H1 (cell line): ENCODE measurements at regions not wholly inside any gene's neighbourhood (a gene's known extent, or its start where the extent isn't known, plus 50 kb on each side); places are given as distances from the start of the nearest gene placed in this dataset.
"Not testable (repeated sequence)": the region's sequence is repeated elsewhere in the genome, so short reads cannot be mapped to it uniquely, and the experiment has no call there.

Experiments
- CBX8 ChIP-seq: fragments of 300-800, 300-1000 bp; sonication (generic); IDR thresholded peaks from 2 replicates; pipeline ENCODE4 v1.7.1; 2016; ENCODE audit warnings: low read depth, low read length, borderline replicate concordance
- CEBPB ChIP-seq: IDR thresholded peaks from 2 replicates; pipeline ENCODE4 v1.6.1; 2012; ENCODE audit warnings: low read depth, low read length
- EZH2 ChIP-seq: fragments of 200-600 bp; sonication (generic); IDR thresholded peaks from 2 replicates; pipeline ENCODE4 v1.7.1; 2012; ENCODE audit warnings: low read depth, mild to moderate bottlenecking, moderate library complexity, low read length, inconsistent platforms; ENCODE audit not compliant: severe bottlenecking
- GTF2F1 ChIP-seq: IDR thresholded peaks from 2 replicates; pipeline ENCODE4 v1.6.1; 2012; ENCODE audit warnings: low read depth, low read length, improper control_type of control experiment, borderline replicate concordance
- POLR2A ChIP-seq, 2 experiments: IDR thresholded peaks; 1 replicate in 1 of 2; 2 replicates in 1 of 2; pipeline ENCODE4 v1.6.1; 2011; ENCODE audit warnings: low read depth in 2 of 2, low read length in 2 of 2, mild to moderate bottlenecking in 2 of 2; ENCODE audit errors: control extremely low read depth in 1 of 2
- TF ChIP-seq, protein P1 (sequence below), 3 experiments: IDR thresholded peaks; 1 replicate in 2 of 3; 2 replicates in 1 of 3; pipeline versions ENCODE4 v1.5.1 to v1.6.1; 2011; ENCODE audit warnings: low read length in 3 of 3, mild to moderate bottlenecking in 3 of 3, inconsistent platforms in 2 of 3, low read depth in 1 of 3, moderate library complexity in 1 of 3; ENCODE audit not compliant: insufficient read depth in 1 of 3; ENCODE audit errors: control extremely low read depth in 1 of 3
- TF ChIP-seq, protein P2 (sequence below): IDR thresholded peaks from 2 replicates; pipeline ENCODE4 v1.6.1; 2011; ENCODE audit warnings: low read depth, mild to moderate bottlenecking, low read length; ENCODE audit not compliant: insufficient read depth
- TF ChIP-seq, protein P3 (sequence below): IDR thresholded peaks from 2 replicates; pipeline ENCODE4 v1.6.1; 2012; ENCODE audit warnings: low read length, inconsistent platforms
- TF ChIP-seq, protein P4 (sequence below): IDR thresholded peaks from 2 replicates; pipeline ENCODE4 v1.6.1; 2011; ENCODE audit warnings: low read length, improper control_type of control experiment

GRCh38 chr4:128429023-128429613 is 141.5 kb upstream of the PGRMC2 start:
- TF ChIP-seq, protein P1, sequence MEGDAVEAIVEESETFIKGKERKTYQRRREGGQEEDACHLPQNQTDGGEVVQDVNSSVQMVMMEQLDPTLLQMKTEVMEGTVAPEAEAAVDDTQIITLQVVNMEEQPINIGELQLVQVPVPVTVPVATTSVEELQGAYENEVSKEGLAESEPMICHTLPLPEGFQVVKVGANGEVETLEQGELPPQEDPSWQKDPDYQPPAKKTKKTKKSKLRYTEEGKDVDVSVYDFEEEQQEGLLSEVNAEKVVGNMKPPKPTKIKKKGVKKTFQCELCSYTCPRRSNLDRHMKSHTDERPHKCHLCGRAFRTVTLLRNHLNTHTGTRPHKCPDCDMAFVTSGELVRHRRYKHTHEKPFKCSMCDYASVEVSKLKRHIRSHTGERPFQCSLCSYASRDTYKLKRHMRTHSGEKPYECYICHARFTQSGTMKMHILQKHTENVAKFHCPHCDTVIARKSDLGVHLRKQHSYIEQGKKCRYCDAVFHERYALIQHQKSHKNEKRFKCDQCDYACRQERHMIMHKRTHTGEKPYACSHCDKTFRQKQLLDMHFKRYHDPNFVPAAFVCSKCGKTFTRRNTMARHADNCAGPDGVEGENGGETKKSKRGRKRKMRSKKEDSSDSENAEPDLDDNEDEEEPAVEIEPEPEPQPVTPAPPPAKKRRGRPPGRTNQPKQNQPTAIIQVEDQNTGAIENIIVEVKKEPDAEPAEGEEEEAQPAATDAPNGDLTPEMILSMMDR (IDR thresholded peaks at IDR 0.05; ENCODE audit: control extremely low read depth in 1 of 3, insufficient read depth in 1 of 3, low read depth in 1 of 3, low read length in 3 of 3), result not testable (repeated sequence)
- TF ChIP-seq EZH2; CEBPB; POLR2A (IDR thresholded peaks at IDR 0.05; ENCODE audit: control extremely low read depth in 1 of 2, low read depth in 2 of 2, low read length in 2 of 2); GTF2F1; CBX8: not testable (repeated sequence)
- TF ChIP-seq, protein P2, sequence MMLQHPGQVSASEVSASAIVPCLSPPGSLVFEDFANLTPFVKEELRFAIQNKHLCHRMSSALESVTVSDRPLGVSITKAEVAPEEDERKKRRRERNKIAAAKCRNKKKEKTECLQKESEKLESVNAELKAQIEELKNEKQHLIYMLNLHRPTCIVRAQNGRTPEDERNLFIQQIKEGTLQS, result not testable (repeated sequence)
- TF ChIP-seq, protein P3, sequence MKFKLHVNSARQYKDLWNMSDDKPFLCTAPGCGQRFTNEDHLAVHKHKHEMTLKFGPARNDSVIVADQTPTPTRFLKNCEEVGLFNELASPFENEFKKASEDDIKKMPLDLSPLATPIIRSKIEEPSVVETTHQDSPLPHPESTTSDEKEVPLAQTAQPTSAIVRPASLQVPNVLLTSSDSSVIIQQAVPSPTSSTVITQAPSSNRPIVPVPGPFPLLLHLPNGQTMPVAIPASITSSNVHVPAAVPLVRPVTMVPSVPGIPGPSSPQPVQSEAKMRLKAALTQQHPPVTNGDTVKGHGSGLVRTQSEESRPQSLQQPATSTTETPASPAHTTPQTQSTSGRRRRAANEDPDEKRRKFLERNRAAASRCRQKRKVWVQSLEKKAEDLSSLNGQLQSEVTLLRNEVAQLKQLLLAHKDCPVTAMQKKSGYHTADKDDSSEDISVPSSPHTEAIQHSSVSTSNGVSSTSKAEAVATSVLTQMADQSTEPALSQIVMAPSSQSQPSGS, result not testable (repeated sequence)
- TF ChIP-seq, protein P4, sequence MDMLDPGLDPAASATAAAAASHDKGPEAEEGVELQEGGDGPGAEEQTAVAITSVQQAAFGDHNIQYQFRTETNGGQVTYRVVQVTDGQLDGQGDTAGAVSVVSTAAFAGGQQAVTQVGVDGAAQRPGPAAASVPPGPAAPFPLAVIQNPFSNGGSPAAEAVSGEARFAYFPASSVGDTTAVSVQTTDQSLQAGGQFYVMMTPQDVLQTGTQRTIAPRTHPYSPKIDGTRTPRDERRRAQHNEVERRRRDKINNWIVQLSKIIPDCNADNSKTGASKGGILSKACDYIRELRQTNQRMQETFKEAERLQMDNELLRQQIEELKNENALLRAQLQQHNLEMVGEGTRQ, result not testable (repeated sequence)
